ENCODE measurements at regions not wholly inside any gene's neighbourhood (a gene's known extent, or its start where the extent isn't known, plus 50 kb on each side); places are given as distances from the start of the nearest gene placed in this dataset.

DNA sequence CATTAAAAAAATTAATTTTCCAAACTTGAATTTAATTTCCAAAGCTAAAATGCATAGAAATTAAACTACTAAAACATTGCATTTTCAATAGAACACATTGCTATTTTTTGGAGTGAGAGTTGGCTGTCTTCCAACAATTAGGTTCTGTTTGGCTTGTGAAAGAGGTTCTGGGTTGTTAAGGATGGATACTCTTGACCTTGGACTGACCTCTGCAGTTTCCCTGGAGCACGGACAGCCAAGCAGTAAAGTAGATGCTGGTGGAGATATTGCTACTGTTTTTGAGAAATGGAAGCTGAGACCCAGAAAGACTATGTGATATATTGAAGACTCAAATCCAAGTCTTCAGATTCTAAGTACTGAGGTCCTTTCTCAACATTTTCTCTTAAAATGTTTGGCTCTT lies 95.9 kb upstream of the CHD6 start:
- Histone ChIP-seq H3K9me1 (ENCODE audit: control insufficient read depth, extremely low read depth, insufficient read depth, low read length) (no peaks in the 10 kb centered on the region), H3K4me2 (ENCODE audit: control insufficient read depth, extremely low read depth, insufficient read depth, low read depth, low read length) (no peak overlapping the region), H3K27ac (ENCODE audit: control insufficient read depth, insufficient read depth, low read length) (no peak overlapping the region), H3K9ac (ENCODE audit: control insufficient read depth, extremely low read depth, insufficient read depth, low read length) (no peak overlapping the region), H4K20me1 (ENCODE audit: control insufficient read depth, extremely low read depth, insufficient read depth, low read length) (no peaks in the 10 kb centered on the region), H3K79me2 (ENCODE audit: control insufficient read depth, insufficient read depth, low read length) (no peaks in the 10 kb centered on the region), H2AFZ (ENCODE audit: control insufficient read depth, low read length) (no peak overlapping the region), H3K9me3 (ENCODE audit: control insufficient read depth, low read depth, low read length) (no peaks in the 10 kb centered on the region), H3K4me3 (ENCODE audit: control insufficient read depth in 2 of 3, extremely low read depth in 1 of 3, insufficient read depth in 2 of 3, low read depth in 1 of 3, low read length in 3 of 3) (no peak overlapping the region), H3K27me3 (ENCODE audit: control insufficient read depth, extremely low read depth, insufficient read depth, low read length) (no peaks in the 10 kb centered on the region), H3K4me1 (ENCODE audit: control insufficient read depth, extremely low read depth, insufficient read depth, low read length) (no peaks in the 10 kb centered on the region), H3K36me3 (ENCODE audit: control insufficient read depth in 2 of 2, extremely low read depth in 1 of 2, insufficient read depth in 2 of 2, low read length in 2 of 2) (no peaks in the 10 kb centered on the region)
- dilution Hi-C loops (cut with MboI; ENCODE audit: extremely low pct_ligation_motif_present, low sequenced_read_pairs), result no loop called here
- no peak for TF ChIP-seq EZH2 (IDR thresholded peaks at IDR 0.05; ENCODE audit: low read length)
- TF ChIP-seq, protein P1, sequence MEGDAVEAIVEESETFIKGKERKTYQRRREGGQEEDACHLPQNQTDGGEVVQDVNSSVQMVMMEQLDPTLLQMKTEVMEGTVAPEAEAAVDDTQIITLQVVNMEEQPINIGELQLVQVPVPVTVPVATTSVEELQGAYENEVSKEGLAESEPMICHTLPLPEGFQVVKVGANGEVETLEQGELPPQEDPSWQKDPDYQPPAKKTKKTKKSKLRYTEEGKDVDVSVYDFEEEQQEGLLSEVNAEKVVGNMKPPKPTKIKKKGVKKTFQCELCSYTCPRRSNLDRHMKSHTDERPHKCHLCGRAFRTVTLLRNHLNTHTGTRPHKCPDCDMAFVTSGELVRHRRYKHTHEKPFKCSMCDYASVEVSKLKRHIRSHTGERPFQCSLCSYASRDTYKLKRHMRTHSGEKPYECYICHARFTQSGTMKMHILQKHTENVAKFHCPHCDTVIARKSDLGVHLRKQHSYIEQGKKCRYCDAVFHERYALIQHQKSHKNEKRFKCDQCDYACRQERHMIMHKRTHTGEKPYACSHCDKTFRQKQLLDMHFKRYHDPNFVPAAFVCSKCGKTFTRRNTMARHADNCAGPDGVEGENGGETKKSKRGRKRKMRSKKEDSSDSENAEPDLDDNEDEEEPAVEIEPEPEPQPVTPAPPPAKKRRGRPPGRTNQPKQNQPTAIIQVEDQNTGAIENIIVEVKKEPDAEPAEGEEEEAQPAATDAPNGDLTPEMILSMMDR (optimal IDR thresholded peaks at IDR 0.05 in 1 of 3, IDR thresholded peaks at IDR 0.05 in 1 of 3, conservative IDR thresholded peaks at IDR 0.05 in 1 of 3; ENCODE audit: extremely low read depth in 1 of 3, insufficient read depth in 2 of 3, low read length in 3 of 3), result no peak
- FAIRE-seq (no peak), DNase-seq (ENCODE audit: low read depth, low spot score) (no peak)

DNA sequence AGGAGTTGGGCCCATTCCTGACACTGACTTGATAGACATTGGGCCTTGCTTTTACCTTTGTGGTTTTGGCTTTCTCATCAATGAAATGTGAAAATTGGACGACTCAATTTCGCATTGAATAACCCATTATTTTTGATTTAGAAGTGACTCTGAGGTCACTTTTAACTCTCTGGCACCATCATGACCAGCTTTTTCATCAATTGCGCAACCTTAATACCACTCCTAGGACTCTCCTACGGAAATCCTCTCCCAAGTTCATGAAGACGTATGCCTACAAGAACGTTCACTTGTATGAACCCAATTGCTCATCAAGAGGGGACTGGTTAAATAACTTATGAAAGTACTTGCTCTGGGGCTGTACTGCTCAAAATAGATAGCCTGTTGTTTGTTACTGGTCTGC lies 86.7 kb upstream of the CHD6 start:
- FAIRE-seq, result no peak
- TF ChIP-seq, protein P1 (optimal IDR thresholded peaks at IDR 0.05 in 1 of 3, IDR thresholded peaks at IDR 0.05 in 1 of 3, conservative IDR thresholded peaks at IDR 0.05 in 1 of 3; ENCODE audit: extremely low read depth in 1 of 3, insufficient read depth in 2 of 3, low read length in 3 of 3), result no peak
- no peak for TF ChIP-seq EZH2 (IDR thresholded peaks at IDR 0.05; ENCODE audit: low read length)
- Histone ChIP-seq H3K9ac (ENCODE audit: control insufficient read depth, extremely low read depth, insufficient read depth, low read length) (no peak overlapping the region), H3K27ac (ENCODE audit: control insufficient read depth, insufficient read depth, low read length) (no peak overlapping the region), H3K27me3 (ENCODE audit: control insufficient read depth, extremely low read depth, insufficient read depth, low read length) (no peaks in the 10 kb centered on the region), H4K20me1 (ENCODE audit: control insufficient read depth, extremely low read depth, insufficient read depth, low read length) (no peaks in the 10 kb centered on the region), H3K4me3 (ENCODE audit: control insufficient read depth in 2 of 3, extremely low read depth in 1 of 3, insufficient read depth in 2 of 3, low read depth in 1 of 3, low read length in 3 of 3) (no peak overlapping the region), H3K36me3 (ENCODE audit: control insufficient read depth in 2 of 2, extremely low read depth in 1 of 2, insufficient read depth in 2 of 2, low read length in 2 of 2) (no peaks in the 10 kb centered on the region), H3K4me1 (ENCODE audit: control insufficient read depth, extremely low read depth, insufficient read depth, low read length) (no peaks in the 10 kb centered on the region), H3K9me3 (ENCODE audit: control insufficient read depth, low read depth, low read length) (no peaks in the 10 kb centered on the region), H2AFZ (ENCODE audit: control insufficient read depth, low read length) (no peak overlapping the region), H3K9me1 (ENCODE audit: control insufficient read depth, extremely low read depth, insufficient read depth, low read length) (no peaks in the 10 kb centered on the region), H3K4me2 (ENCODE audit: control insufficient read depth, extremely low read depth, insufficient read depth, low read depth, low read length) (no peak overlapping the region), H3K79me2 (ENCODE audit: control insufficient read depth, insufficient read depth, low read length) (no peaks in the 10 kb centered on the region)
- dilution Hi-C loops (cut with MboI; ENCODE audit: extremely low pct_ligation_motif_present, low sequenced_read_pairs), result no loop called here
- no peak for DNase-seq (ENCODE audit: low read depth, low spot score)
